Activated CD8-positive, alpha-beta memory T cell treated with anti-CD3 and anti-CD28 coated beads for 36 hours (primary cell): ENCODE measurements at regions not wholly inside any gene's neighbourhood (a gene's known extent, or its start where the extent isn't known, plus 50 kb on each side); places are given as distances from the start of the nearest gene placed in this dataset.
"Not testable (repeated sequence)": the region's sequence is repeated elsewhere in the genome, so short reads cannot be mapped to it uniquely, and the experiment has no call there.

ENCODE experiments used
- CTCF ChIA-PET: fragments of 350-600 bp; sonication (Branson Sonifier 250); formaldehyde crosslinking; loops from one replicate; lab custom pipeline; 2021; ENCODE audit warnings: antibody characterized with exemption; lab: Charles Lee
- POLR2A ChIA-PET: fragments of 350-600 bp; sonication (Branson Sonifier 250); formaldehyde crosslinking; loops from one replicate; lab custom pipeline; 2021; ENCODE audit warnings: antibody characterized with exemption; lab: Charles Lee

- ChIA-PET CTCF (no interaction called here), POLR2A (no interaction called here)
Measured at GRCh38 chr3:24545887-24546286, 51.2 kb upstream of the THRB start.

DNA sequence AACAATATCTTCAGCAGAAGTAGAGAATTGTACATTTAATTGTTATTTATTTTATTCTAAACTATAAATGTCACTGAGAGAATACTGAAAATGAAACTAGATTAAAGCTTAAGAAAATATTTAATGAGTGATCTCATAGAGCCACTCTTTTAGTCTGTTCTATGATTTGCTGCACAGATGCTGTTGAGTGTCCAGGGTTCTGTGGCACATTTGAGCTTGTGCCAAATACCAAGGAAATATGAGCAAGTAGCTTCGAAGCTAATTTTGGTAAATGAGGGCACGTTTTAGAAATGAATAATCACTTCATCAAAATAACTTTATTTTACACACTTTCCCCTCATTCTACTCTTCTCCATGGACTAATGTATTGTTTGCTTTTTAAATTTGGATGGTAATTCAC lies 53.6 kb upstream of the THRB start:
- ChIA-PET CTCF (no interaction called here), POLR2A (no interaction called here)

- CTCF ChIA-PET = no interaction called here
Measured at GRCh38 chr3:24550588-24550987, 55.9 kb upstream of the THRB start.

DNA sequence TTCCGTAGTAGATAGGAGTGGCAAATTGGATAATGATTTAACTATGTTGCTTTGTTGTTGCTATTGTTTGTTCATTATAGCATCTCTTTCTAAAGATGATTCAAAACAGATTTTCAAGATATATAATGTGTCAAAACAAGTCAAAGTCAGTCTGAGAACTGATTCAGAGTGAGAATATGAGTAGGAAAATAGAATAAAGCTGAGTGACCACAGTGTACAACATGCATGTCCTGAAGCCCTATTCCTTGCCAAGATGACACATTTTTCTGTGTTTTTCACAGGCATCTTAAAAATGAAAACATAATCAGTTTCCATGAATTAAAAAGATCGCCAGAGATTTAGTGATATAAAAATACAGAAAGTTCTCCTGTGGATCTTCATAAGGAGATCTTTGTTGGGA lies 57.0 kb upstream of the THRB start:
- POLR2A ChIA-PET = no interaction called here
- CTCF ChIA-PET = no interaction called here

More at GRCh38 chr3:24550588-24550987, 55.9 kb upstream of the THRB start:
- POLR2A ChIA-PET = no interaction called here

DNA sequence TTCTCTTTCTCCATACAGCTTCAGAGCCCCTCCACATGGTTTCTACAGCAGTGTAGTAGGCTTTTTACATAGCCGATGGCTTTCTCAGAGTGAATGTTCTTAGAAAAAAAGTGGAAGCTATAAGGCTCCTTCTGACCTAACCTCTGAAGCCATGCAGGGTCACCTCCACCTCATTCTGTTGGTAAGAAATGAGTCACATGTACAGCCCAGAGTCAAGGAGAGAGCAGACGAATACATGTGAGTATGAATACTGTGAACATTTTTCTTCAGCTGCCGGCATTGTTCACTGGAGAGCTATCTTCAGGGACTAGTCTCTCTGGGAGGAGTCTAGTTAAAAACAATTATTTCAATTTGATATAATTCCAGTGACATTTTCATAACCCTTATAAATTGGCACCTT lies 68.2 kb upstream of the THRB start:
- ChIA-PET CTCF (no interaction called here), POLR2A (no interaction called here)

DNA sequence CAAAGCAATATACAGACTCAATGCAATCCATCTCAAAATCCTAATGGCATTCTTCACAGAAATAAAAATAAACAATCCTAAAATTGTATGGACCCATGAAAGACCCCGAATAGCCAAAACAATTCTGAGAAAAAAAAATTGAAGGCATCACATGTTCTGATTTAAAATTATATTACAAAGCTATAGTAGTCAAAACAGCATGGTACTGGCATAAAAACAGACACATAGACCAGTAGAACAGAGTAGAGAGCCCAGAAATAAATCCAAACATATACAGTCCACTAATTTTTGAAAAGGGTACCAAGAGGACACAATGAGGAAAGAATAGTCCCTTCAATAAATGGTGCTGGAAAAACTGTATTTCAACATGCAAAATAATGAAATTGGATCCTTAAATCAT lies 70.4 kb upstream of the THRB start:
- POLR2A ChIA-PET = no interaction called here
- CTCF ChIA-PET = no interaction called here

- POLR2A ChIA-PET = no interaction called here
- CTCF ChIA-PET = no interaction called here
Measured at GRCh38 chr3:24565656-24566055, 71.0 kb upstream of the THRB start.

GRCh38 chr3:24566927-24567326 lies 72.3 kb upstream of the THRB start:
- ChIA-PET POLR2A (no interaction called here), CTCF (no interaction called here)

DNA sequence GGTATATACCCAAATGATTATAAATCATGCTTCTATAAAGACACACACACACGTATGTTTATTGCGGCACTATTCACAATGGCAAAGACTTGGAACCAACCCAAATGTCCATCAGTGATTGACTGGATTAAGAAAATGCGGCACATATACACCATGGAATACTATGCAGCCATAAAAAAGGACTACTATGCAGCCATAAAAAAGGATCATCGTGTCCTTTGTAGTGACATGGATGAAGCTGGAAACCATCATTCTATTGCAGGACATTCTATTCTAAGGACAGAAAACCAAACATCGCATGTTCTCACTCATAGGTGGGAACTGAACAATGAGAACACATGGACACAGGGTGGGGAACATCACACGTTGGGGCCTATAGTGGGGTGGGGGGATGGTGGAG lies 77.8 kb upstream of the THRB start:
- CTCF ChIA-PET, POLR2A ChIA-PET: not testable (repeated sequence)

DNA sequence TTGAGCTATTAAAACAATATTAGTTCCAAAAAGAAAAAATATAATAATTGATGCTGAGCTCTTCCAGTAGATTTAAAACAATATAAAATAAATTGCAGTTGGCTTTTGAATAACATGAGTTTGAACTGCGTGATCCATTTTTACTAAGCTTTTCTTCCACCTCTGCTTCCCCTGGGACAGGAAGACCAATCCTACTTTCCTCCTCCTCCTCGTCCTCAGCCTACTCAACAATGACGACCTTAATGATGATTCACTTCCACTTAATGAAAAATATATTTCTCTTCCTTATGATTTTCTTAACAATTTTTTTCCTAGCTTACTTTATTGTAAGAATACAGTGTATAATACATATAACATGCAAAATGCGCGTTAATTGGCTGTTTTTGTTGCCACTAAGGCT lies 78.9 kb upstream of the THRB start:
- ChIA-PET CTCF (no interaction called here), POLR2A (no interaction called here)

- ChIA-PET POLR2A (no interaction called here), CTCF (no interaction called here)
Measured at GRCh38 chr3:24578324-24578723, 83.7 kb upstream of the THRB start.

- POLR2A ChIA-PET = no interaction called here
- CTCF ChIA-PET = no interaction called here
Measured at GRCh38 chr3:24578951-24579421, 84.3 kb upstream of the THRB start.

GRCh38 chr3:24582431-24583403 lies 88.1 kb upstream of the THRB start:
- CTCF ChIA-PET = no interaction called here

DNA sequence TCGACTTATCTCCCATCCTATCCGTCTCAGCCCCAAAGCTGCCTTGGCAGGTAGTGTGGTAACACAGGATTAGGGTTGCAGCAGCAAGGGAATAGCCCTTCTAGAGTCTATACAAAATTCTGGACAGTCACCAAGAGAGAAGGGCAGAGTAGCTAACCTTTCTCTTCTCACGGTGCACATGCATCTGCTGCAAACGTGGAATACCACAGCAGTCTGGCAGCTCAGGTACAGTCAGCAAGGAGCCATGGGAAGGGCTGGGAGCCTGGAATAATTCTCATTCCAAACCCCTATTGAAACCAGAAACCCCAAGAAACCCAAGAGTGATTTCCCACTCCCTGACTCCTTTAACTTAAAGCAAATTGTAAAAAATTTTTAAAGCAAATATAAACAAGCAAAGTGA lies 92.3 kb upstream of the THRB start:
- CTCF ChIA-PET = interaction anchor here (0.9 kb wide), 1 partner anchor 95 kb away, joined by 3 read pairs; no protein-coding TSS in a partner anchor
- POLR2A ChIA-PET = no interaction called here

More at GRCh38 chr3:24582431-24583403, 88.1 kb upstream of the THRB start:
- POLR2A ChIA-PET = no interaction called here

DNA sequence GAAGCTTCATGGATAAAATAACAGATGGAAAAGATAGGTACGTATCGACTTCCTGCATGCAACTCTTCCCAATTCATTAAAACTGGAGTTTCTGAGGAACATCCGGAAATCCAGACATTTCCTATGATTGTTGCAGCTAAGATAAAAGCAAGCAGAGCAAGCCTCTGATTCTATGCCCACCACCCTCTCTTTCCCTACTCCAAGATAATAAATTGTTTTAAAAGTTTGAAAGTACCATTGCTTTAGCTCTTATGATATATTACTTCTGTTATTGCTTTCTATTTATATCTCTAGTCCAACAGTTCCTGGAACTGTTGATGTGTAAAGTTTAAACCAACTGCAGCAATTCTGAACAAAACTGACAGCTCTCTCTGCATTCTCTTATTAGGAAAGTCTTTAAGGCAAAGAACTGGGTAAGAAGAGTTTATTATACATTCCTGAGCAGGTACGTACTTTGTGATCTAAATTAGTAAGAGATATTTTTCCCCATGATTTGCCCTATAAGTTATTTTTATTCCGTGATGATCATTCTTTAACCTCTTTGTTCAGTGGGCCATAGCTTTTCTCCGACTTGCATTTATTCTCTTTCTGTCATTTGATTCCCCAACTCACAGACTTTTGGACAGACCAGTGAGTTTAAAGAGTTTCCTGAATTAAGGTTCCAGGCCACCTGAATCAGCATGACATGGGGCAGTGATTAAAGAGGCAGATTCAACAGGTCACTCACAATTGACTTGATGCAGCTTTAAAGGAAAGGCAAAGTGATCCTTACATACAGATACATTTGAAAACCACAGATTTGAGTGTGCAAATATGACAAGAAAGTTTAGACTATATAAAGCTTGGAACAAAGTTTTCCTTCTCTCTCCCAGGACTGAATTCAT lies 94.2 kb upstream of the THRB start:
- POLR2A ChIA-PET = no interaction called here
- CTCF ChIA-PET = no interaction called here

DNA sequence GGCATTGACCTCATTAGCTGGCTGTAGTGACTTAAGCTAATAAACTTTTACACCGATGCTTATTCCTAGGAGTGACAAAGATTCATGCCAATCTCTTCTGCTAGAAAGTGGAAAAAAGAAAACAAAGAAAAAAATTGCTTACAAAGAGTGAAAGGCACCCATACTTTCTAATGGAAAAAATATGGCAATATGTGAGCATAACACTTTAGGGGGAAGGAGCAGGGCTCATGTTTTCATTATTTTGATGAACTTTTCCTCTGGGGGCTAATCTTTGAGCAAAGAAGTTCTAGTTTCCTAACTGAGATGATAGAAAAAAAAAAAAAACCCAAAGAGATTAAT lies 94.8 kb upstream of the THRB start:
- POLR2A ChIA-PET = no interaction called here
- CTCF ChIA-PET = no interaction called here

DNA sequence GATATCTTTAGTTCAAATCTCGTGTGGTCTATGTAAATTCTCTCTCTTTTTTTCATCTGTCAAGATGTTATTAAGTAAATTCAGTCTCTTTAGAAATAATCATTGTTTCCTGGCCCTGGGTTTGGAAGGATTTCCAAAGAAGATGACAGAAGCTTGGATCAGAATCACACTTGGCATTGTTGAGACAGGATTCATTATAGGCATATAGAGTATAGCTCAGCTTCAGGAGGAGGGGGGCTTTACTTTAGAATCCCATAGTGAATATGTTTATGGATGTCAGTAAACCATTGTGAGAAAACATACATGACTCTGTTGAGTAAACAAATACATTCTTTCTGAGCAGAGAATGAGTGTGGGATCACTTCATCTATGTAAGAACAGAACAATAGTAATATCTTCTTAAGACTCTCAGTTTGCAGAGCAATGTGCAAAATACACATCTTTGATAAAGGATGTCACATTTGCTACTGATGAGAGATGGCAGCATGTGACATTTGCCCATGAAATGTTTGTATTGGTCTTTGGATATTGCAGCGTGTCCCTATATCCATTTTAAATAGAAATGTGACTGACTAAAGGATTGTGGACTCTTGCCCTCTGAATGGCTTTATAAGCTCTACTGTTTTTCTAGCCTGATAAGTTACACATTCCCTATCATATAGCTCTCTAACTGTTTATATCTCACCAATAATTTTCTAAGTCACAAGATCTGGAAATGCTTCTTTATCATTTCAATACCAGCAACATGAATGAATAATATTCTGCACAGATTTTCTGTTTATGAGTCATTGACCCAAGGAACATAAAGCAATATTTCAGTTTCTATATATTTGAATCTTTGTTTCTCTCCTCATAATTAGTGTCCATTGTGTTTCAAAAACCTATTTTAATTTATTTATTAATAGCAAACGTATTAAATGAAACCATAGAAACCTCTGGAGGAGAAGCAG lies 95.6 kb upstream of the THRB start:
- POLR2A ChIA-PET = no interaction called here
- CTCF ChIA-PET = no interaction called here

DNA sequence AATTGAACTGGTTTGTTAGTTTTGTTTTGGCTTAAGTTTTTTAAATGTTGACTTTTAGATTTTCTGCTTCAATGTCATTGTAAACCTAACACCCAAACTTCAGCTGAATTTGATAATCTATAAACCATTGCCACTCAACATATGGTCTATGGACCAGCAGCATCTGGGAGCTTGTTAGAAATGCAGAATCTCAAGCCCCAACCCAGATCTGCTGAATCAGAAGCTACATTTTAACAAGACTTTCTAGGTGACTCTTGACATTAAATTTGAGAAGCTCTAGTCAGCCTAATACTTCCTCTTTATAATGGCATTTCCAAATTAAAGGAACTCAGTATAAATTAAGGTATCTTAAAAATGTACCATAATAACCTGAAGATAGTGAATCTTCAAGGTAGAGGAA lies 96.5 kb upstream of the THRB start:
- POLR2A ChIA-PET = no interaction called here
- CTCF ChIA-PET = no interaction called here
